Mononuclear cell (primary cell): ENCODE measurements at regions not wholly inside any gene's neighbourhood (a gene's known extent, or its start where the extent isn't known, plus 50 kb on each side); places are given as distances from the start of the nearest gene placed in this dataset.

Experiments used
- H3K27me3 ChIP-seq: 2 replicates; pipeline ENCODE4 v1.6.0; 2011; ENCODE audit warnings: low read length, control low read depth; ENCODE audit not compliant: insufficient read depth
- H3K4me1 ChIP-seq: 2 replicates; pipeline ENCODE4 v1.5.1; 2011; ENCODE audit warnings: mild to moderate bottlenecking, low read length, control low read depth; ENCODE audit not compliant: insufficient read depth
- H3K4me3 ChIP-seq: 2 replicates; pipeline ENCODE4 v1.5.1; 2011; ENCODE audit warnings: mild to moderate bottlenecking, low read length, moderate library complexity
- H3K9me3 ChIP-seq: 2 replicates; pipeline ENCODE4 v1.5.1; 2011; ENCODE audit warnings: low read depth, mild to moderate bottlenecking, control low read depth, low read length

DNA sequence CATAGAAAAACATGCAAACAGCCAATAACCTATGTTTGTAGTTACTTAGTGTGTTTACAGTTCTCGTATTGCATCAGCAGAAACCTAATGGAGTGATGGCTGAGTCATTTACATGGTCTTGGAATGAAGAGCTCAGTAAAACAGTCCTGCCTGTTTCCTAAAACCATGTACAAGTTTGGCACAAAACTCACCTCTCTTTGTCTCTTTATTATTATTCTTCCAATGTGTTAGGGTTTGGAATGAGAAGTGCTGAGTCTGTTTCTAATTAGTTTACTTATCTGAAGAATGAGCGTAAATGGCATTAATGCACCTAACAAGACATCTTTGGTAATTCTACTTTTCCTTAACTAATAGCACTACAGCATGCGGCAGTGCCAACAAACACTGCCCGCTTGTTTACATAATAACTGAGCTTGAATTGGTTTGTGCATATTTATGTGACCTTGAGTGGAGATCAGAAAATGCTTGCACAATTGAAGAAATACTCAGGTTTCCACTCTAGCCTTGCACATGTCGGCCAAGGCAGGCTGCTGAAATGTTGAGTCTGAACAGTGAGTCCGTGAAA lies 385.4 kb upstream of the SEMA6D start:
- H3K9me3 ChIP-seq = no peaks in the 10 kb centered on the region
- no peaks in the 10 kb centered on the region for H3K4me1 ChIP-seq
- no peaks in the 10 kb centered on the region for H3K27me3 ChIP-seq
- no peak overlapping the region for H3K4me3 ChIP-seq

DNA sequence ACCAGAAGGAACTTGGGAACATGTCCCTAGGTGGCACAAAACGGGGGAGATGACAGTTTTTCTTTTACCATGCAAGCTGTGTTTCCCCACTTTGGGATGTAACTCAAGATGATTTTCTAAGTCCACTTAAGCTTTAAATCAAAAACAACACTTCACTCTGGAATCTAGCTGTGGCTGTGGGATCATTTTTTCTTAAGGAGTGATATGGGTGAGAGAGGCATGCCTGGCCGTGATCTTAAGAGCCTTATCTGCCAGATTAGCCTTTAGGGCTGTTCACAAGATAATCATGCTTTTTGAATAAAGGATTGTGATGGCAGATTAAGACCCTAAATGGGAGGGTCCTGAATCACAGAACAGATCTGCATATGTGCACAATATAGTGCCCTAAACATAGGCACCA lies 384.8 kb upstream of the SEMA6D start:
- H3K27me3 ChIP-seq = no peaks in the 10 kb centered on the region
- no peak overlapping the region for H3K4me3 ChIP-seq
- H3K9me3 ChIP-seq = no peaks in the 10 kb centered on the region
- H3K4me1 ChIP-seq = no peaks in the 10 kb centered on the region

DNA sequence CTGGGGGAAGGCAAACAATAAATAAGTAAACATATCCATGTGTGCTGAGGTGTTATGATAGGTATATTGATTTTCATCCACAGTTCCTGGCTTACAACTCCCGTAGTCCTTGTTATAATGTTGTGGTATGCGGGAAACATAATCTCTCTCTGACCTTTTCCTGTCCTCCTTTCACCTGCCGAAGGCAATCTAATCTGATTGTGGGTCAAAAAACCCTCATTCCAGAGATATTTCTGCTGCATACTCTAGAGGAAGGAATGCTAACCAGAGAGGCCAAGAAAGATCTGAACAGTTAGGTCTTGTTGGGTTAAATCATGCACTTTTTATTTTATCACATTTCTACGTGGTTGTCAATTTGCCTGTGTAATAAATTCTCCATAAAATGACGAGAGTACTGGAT lies 383.6 kb upstream of the SEMA6D start:
- no peaks in the 10 kb centered on the region for H3K9me3 ChIP-seq
- H3K27me3 ChIP-seq = no peaks in the 10 kb centered on the region
- no peak overlapping the region for H3K4me3 ChIP-seq
- no peaks in the 10 kb centered on the region for H3K4me1 ChIP-seq

DNA sequence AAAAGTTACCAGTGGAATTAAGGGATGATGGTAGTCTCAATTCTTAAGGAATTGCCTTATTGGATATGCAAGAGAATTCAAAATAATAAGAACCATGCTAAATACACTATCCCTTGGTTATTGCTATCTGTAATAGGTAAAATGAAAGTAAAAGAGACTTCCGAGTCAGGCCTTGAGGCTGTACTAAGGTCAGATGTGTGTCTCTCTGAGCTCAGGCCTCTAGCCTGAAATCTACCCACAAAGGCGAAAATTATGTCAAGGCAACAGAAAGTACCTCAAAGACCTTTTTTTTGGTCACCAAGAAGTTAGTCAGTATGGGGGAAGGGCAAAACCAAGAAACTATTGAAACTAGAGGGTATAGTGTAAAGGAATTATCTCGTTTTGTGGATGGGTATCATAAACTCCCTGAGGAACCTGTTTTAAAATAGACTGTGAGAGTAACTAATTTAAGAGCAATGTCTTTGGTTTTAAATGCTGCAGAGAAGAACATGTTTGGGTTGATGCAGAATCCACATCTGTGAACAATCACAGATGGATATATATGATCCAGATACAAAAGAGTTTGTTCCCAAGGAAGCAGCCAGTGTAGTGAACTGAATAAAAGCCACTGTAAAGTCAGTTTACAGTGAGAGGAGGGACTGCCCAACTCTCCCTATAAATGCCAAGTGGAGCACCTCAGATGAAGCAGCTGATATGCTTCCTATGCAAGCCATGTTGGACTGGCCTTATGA lies 382.3 kb upstream of the SEMA6D start:
- H3K27me3 ChIP-seq = no peaks in the 10 kb centered on the region
- no peak overlapping the region for H3K4me3 ChIP-seq
- no peaks in the 10 kb centered on the region for H3K9me3 ChIP-seq
- H3K4me1 ChIP-seq = no peaks in the 10 kb centered on the region

DNA sequence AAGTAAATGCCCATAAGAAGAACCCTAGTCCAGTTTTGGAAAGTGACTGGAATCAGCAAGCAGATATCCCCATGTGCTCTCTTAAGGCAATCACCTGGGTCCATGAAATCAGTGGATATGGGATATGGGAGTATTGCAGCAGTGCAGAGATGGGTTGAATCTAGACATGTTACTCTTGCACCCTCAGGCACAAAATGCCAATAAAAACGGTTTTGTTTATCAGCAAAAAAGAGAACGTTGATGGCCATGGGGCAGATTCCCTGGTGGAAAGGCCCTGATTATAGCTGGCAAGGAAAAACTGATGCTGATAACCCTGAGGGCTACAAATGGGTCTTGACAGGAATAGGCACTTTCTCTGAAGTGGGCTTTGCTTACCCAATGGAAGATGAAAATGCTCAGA lies 380.2 kb upstream of the SEMA6D start:
- no peak overlapping the region for H3K4me3 ChIP-seq
- no peaks in the 10 kb centered on the region for H3K27me3 ChIP-seq
- H3K9me3 ChIP-seq = no peaks in the 10 kb centered on the region
- H3K4me1 ChIP-seq = no peaks in the 10 kb centered on the region

DNA sequence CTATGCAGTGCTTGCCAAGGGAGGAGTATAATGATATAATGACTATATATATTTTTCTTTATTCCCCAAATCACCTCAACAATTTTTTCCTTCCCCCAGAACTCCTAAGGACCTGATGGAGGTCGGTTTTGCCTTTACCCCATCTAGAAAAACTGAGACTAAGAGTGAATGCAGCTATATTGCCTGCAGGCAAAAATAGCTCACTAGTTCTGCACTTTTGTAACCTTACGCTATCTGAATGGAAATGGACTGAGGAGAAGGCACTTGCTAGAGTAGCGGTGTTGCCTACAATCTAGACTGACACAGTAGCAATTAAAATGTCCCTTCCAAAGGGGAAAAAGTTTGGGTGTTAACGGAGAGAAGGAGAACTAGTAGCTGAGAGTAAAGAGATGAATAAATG lies 379.5 kb upstream of the SEMA6D start:
- H3K4me1 ChIP-seq = no peaks in the 10 kb centered on the region
- no peaks in the 10 kb centered on the region for H3K27me3 ChIP-seq
- H3K9me3 ChIP-seq = no peaks in the 10 kb centered on the region
- H3K4me3 ChIP-seq = no peak overlapping the region

DNA sequence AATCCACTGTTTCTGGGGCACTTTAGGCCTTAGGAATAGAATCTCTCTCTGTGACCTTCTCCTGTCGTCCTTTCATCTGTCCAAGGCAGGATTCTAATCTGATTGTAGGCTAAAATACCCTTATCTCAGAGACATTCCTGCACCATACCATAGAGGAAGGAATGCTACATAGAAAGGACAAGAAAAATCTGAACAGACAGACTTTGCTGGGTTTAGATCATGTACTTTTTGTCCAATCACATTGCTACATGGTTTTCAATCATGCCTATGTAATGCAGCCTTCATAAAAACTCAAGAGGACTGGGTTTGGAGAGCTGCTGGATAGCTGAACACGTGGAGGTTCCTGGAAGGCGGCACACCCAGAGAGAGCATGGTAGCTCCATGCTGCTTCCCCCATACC lies 378.5 kb upstream of the SEMA6D start:
- H3K27me3 ChIP-seq = no peaks in the 10 kb centered on the region
- no peak overlapping the region for H3K4me3 ChIP-seq
- H3K4me1 ChIP-seq = no peaks in the 10 kb centered on the region
- H3K9me3 ChIP-seq = no peaks in the 10 kb centered on the region

- Histone ChIP-seq H3K4me3 (no peak overlapping the region), H3K9me3 (no peaks in the 10 kb centered on the region), H3K4me1 (no peaks in the 10 kb centered on the region), H3K27me3 (no peaks in the 10 kb centered on the region)
Observed at GRCh38 chr15:47339800-47340570, 377.3 kb upstream of the SEMA6D start.

DNA sequence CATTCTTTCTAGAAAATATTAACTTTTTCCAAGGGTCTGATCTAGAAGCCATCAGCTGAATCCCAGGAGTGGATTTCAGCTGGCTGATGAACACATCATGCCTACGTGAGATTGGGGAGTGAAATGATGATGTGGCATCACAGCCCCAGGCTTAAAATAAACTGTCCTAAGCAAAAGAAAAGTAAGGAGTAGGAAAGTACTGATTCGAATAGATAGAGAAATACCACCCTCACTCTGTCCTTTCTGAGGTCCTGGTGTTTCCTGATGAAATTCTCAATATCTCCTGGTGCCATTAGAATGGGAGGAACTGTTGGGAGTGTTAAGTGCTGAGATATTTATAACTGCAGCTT lies 376.8 kb upstream of the SEMA6D start:
- Histone ChIP-seq H3K9me3 (no peaks in the 10 kb centered on the region), H3K4me1 (no peaks in the 10 kb centered on the region), H3K27me3 (no peaks in the 10 kb centered on the region), H3K4me3 (no peak overlapping the region)

GRCh38 chr15:47349179-47349578 lies 368.1 kb upstream of the SEMA6D start:
- Histone ChIP-seq H3K27me3 (no peaks in the 10 kb centered on the region), H3K4me1 (no peaks in the 10 kb centered on the region), H3K9me3 (no peaks in the 10 kb centered on the region), H3K4me3 (no peak overlapping the region)

DNA sequence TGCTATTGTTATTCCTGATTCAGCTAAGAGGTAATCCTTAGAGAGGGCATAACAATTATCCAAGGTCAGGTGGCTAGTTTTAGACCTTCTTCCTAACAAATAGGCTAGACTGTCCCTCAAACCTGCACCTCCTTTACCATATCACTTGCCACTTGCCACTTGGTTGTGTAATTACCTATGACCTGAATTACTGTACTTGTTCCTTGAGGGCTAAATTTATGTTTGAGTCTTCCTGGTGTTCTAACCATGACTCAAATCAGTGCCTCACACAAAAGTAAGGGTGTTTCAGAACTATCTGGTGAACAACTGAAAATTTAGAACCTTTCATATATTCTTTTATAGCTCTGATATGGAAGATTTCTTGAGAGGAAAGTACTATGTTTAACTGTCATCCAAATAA lies 365.8 kb upstream of the SEMA6D start:
- Histone ChIP-seq H3K9me3 (no peaks in the 10 kb centered on the region), H3K4me1 (no peaks in the 10 kb centered on the region), H3K4me3 (no peak overlapping the region), H3K27me3 (no peaks in the 10 kb centered on the region)

- H3K9me3 ChIP-seq = no peaks in the 10 kb centered on the region
- H3K27me3 ChIP-seq = no peaks in the 10 kb centered on the region
- H3K4me3 ChIP-seq = no peak overlapping the region
- no peaks in the 10 kb centered on the region for H3K4me1 ChIP-seq
Observed at GRCh38 chr15:47352217-47352616, 365.1 kb upstream of the SEMA6D start.

GRCh38 chr15:47355759-47356158 lies 361.5 kb upstream of the SEMA6D start:
- no peaks in the 10 kb centered on the region for H3K4me1 ChIP-seq
- H3K27me3 ChIP-seq = no peaks in the 10 kb centered on the region
- no peak overlapping the region for H3K4me3 ChIP-seq

DNA sequence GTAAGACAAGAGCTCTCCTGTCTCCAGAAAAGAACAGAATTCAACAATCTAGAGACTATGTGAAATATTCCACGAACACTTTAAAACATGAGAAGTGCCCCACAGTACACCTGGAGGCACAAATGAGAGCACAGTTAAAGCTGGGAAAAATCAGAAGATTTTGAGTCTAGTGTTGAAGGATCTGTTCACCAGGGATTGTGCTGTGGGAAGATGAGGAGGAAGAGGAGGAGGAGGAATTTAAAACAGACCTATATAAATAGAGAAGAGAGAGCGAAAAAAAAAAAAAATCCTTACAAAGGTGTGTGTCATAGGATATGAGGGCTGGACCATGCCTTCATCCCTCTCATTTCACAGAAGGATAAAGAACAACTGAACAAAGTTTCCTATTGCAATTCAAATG lies 361.0 kb upstream of the SEMA6D start:
- Histone ChIP-seq H3K27me3 (no peaks in the 10 kb centered on the region), H3K4me3 (no peak overlapping the region), H3K4me1 (no peaks in the 10 kb centered on the region), H3K9me3 (no peaks in the 10 kb centered on the region)

More at GRCh38 chr15:47355759-47356158, 361.5 kb upstream of the SEMA6D start:
- no peaks in the 10 kb centered on the region for H3K9me3 ChIP-seq

- H3K27me3 ChIP-seq = no peaks in the 10 kb centered on the region
- no peaks in the 10 kb centered on the region for H3K9me3 ChIP-seq
- no peak overlapping the region for H3K4me3 ChIP-seq
- H3K4me1 ChIP-seq = no peaks in the 10 kb centered on the region
Observed at GRCh38 chr15:47358876-47359275, 358.4 kb upstream of the SEMA6D start.

GRCh38 chr15:47360305-47360704 lies 357.0 kb upstream of the SEMA6D start:
- Histone ChIP-seq H3K9me3 (no peaks in the 10 kb centered on the region), H3K4me3 (no peak overlapping the region), H3K4me1 (no peaks in the 10 kb centered on the region), H3K27me3 (no peaks in the 10 kb centered on the region)
